ENCODE measurements at regions not wholly inside any gene's neighbourhood (a gene's known extent, or its start where the extent isn't known, plus 50 kb on each side); places are given as distances from the start of the nearest gene placed in this dataset.
A peak's percentile ranks its signal among the peaks of the same experiment; 100 is the strongest.
"Not testable (repeated sequence)": the region's sequence is repeated elsewhere in the genome, so short reads cannot be mapped to it uniquely, and the experiment has no call there.

- Mint-ChIP-seq H3K27ac (no peak overlapping the region), H3K9me3 (no peaks in the 10 kb centered on the region), H3K4me3 (no peak overlapping the region), H3K4me1 (no peaks in the 10 kb centered on the region), H3K27me3 (peaks cover 20% of the 10 kb centered on the region)
- ATAC-seq: no peak
- no peak for DNase-seq
These were observed 107.1 kb downstream of the EBLN1 start for GRCh38 chr10:22110761-22111160.

GRCh38 chr10:22105270-22105669 is 101.7 kb upstream of the DNAJC1 start:
- DNase-seq (no peak), ATAC-seq (no peak)
- H3K4me3 Mint-ChIP-seq: no peak overlapping the region
- no peaks in the 10 kb centered on the region for H3K4me1 Mint-ChIP-seq
- no peaks in the 10 kb centered on the region for H3K9me3 Mint-ChIP-seq
- no peaks in the 10 kb centered on the region for H3K27me3 Mint-ChIP-seq
- H3K27ac Mint-ChIP-seq: no peak overlapping the region

GRCh38 chr10:22103701-22104470 is 100.4 kb upstream of the DNAJC1 start:
- Mint-ChIP-seq H3K4me1 (no peaks in the 10 kb centered on the region), H3K4me3 (no peak overlapping the region), H3K9me3 (no peaks in the 10 kb centered on the region), H3K27ac (no peak overlapping the region), H3K27me3 (no peaks in the 10 kb centered on the region)
- no peak for DNase-seq
- ATAC-seq: peak; percentile 53

GRCh38 chr10:22097696-22098095 is 94.2 kb upstream of the DNAJC1 start:
- Mint-ChIP-seq H3K27me3 (no peaks in the 10 kb centered on the region), H3K27ac (peak overlapping the region in 1 of 2 donors; percentile 2), H3K4me1 (no peaks in the 10 kb centered on the region), H3K9me3 (no peaks in the 10 kb centered on the region), H3K4me3 (no peak overlapping the region)
- no peak for DNase-seq
- no peak for ATAC-seq

GRCh38 chr10:22091260-22091659 is 87.7 kb upstream of the DNAJC1 start:
- H3K4me1 Mint-ChIP-seq, H3K27ac Mint-ChIP-seq, ATAC-seq, H3K4me3 Mint-ChIP-seq, DNase-seq: not testable (repeated sequence)
- peaks cover 8 to 14% of the 10 kb centered on the region in 2 donors for H3K9me3 Mint-ChIP-seq
- H3K27me3 Mint-ChIP-seq: peaks cover 16% of the 10 kb centered on the region

- Mint-ChIP-seq H3K27me3 (peaks cover 47% of the 10 kb centered on the region), H3K27ac (no peak overlapping the region), H3K4me3 (no peak overlapping the region), H3K4me1 (no peaks in the 10 kb centered on the region), H3K9me3 (peaks cover 8 to 11% of the 10 kb centered on the region in 2 donors)
- no peak for DNase-seq
- no peak for ATAC-seq
These were observed 83.8 kb upstream of the DNAJC1 start for GRCh38 chr10:22087402-22087738.

GRCh38 chr10:22086730-22087401 is 83.3 kb upstream of the DNAJC1 start:
- H3K27ac Mint-ChIP-seq: no peak overlapping the region
- no peak for DNase-seq
- no peaks in the 10 kb centered on the region for H3K4me1 Mint-ChIP-seq
- no peak overlapping the region for H3K4me3 Mint-ChIP-seq
- H3K27me3 Mint-ChIP-seq: peaks cover 41% of the 10 kb centered on the region
- ATAC-seq: no peak
- peaks cover 6 to 8% of the 10 kb centered on the region in 2 donors for H3K9me3 Mint-ChIP-seq

- ATAC-seq, H3K27ac Mint-ChIP-seq, DNase-seq, H3K9me3 Mint-ChIP-seq, H3K4me1 Mint-ChIP-seq, H3K4me3 Mint-ChIP-seq: not testable (repeated sequence)
- H3K27me3 Mint-ChIP-seq: peaks cover 60% of the 10 kb centered on the region
These were observed 76.4 kb upstream of the DNAJC1 start for GRCh38 chr10:22079921-22080320.

GRCh38 chr10:22071332-22071731 is 67.8 kb upstream of the DNAJC1 start:
- peaks cover 5% of the 10 kb centered on the region for H3K27me3 Mint-ChIP-seq
- H3K9me3 Mint-ChIP-seq: peaks cover 21 to 30% of the 10 kb centered on the region in 2 donors
- no peaks in the 10 kb centered on the region for H3K4me1 Mint-ChIP-seq
- DNase-seq (no peak), ATAC-seq (no peak)
- H3K4me3 Mint-ChIP-seq: no peak overlapping the region
- peak overlapping the region in 1 of 2 donors; percentile 52 for H3K27ac Mint-ChIP-seq

- H3K27me3 Mint-ChIP-seq: peaks cover 6% of the 10 kb centered on the region
These were observed 63.6 kb upstream of the DNAJC1 start for GRCh38 chr10:22067091-22067490.

GRCh38 chr10:22060984-22061383 is 57.5 kb upstream of the DNAJC1 start:
- not testable (repeated sequence) for H3K4me1 Mint-ChIP-seq, DNase-seq, ATAC-seq, H3K4me3 Mint-ChIP-seq, H3K27me3 Mint-ChIP-seq, H3K27ac Mint-ChIP-seq
- H3K9me3 Mint-ChIP-seq: peaks cover 10 to 11% of the 10 kb centered on the region in 2 donors

More at GRCh38 chr10:22067091-22067490, 63.6 kb upstream of the DNAJC1 start:
- ATAC-seq (no peak), DNase-seq (no peak)
- no peak overlapping the region for H3K4me3 Mint-ChIP-seq
- peaks cover 23 to 31% of the 10 kb centered on the region in 2 donors for H3K9me3 Mint-ChIP-seq
- no peaks in the 10 kb centered on the region for H3K4me1 Mint-ChIP-seq
- H3K27ac Mint-ChIP-seq: no peak overlapping the region

- no peak for ATAC-seq
- no peaks in the 10 kb centered on the region for H3K4me1 Mint-ChIP-seq
- DNase-seq: no peak
These were observed 54.7 kb upstream of the DNAJC1 start for GRCh38 chr10:22058201-22058600.

GRCh38 chr10:22054961-22055360 is 51.4 kb upstream of the DNAJC1 start:
- Mint-ChIP-seq H3K27me3 (no peaks in the 10 kb centered on the region), H3K9me3 (peaks cover 0 to 13% of the 10 kb centered on the region in 2 donors), H3K4me1 (no peaks in the 10 kb centered on the region), H3K27ac (no peak overlapping the region), H3K4me3 (no peak overlapping the region)
- ATAC-seq (no peak), DNase-seq (no peak)

More at GRCh38 chr10:22058201-22058600, 54.7 kb upstream of the DNAJC1 start:
- peaks cover 2% of the 10 kb centered on the region for H3K27me3 Mint-ChIP-seq
- H3K9me3 Mint-ChIP-seq: peaks cover 5% of the 10 kb centered on the region in 2 donors
- no peak overlapping the region for H3K4me3 Mint-ChIP-seq
- H3K27ac Mint-ChIP-seq: no peak overlapping the region
